Liver (tissue), 8 donors: ENCODE measurements at regions not wholly inside any gene's neighbourhood (a gene's known extent, or its start where the extent isn't known, plus 50 kb on each side); places are given as distances from the start of the nearest gene placed in this dataset.

Experiments used
- DNase-seq: peaks from one replicate; pipeline ENCODE4 v3.0.0-alpha.2; 2017; ENCODE audit warnings: low spot score
- H3K27ac ChIP-seq, 2 donors: one replicate each; pipeline ENCODE4 v1.7.0; 2013; ENCODE audit warnings: inconsistent platforms in 2 of 2, low read length in 2 of 2, control low read depth in 1 of 2, low read depth in 1 of 2, mild to moderate bottlenecking in 1 of 2
- H3K27me3 ChIP-seq, 4 donors: one replicate each; pipeline versions ENCODE4 v1.6.1 to v1.7.0; 2013; ENCODE audit warnings: low read length in 3 of 4, inconsistent platforms in 1 of 4, mild to moderate bottlenecking in 1 of 4, moderate library complexity in 1 of 4; ENCODE audit not compliant: control insufficient read depth in 4 of 4, insufficient read depth in 4 of 4
- H3K36me3 ChIP-seq, 4 donors: one replicate each; pipeline versions ENCODE4 v1.6.1 to v1.7.0; 2013; ENCODE audit warnings: low read length in 3 of 4, mild to moderate bottlenecking in 3 of 4, low read depth in 1 of 4, moderate library complexity in 1 of 4; ENCODE audit not compliant: control insufficient read depth in 4 of 4, insufficient read depth in 3 of 4
- H3K4me1 ChIP-seq, 4 donors: one replicate each; pipeline versions ENCODE4 v1.6.1 to v1.7.0; 2013; ENCODE audit warnings: low read length in 3 of 4, mild to moderate bottlenecking in 3 of 4, moderate library complexity in 1 of 4; ENCODE audit not compliant: control insufficient read depth in 4 of 4, insufficient read depth in 4 of 4
- H3K4me3 ChIP-seq, 3 donors: one replicate each; pipeline versions ENCODE4 v1.6.1 to v1.7.0; 2013; ENCODE audit warnings: low read length in 3 of 3, control low read depth in 1 of 3, low read depth in 1 of 3, mild to moderate bottlenecking in 1 of 3
- H3K9ac ChIP-seq, 2 donors: one replicate each; pipeline ENCODE4 v1.7.0; 2013; ENCODE audit warnings: low read length in 2 of 2, mild to moderate bottlenecking in 2 of 2, moderate library complexity in 2 of 2, control low read depth in 1 of 2, low read depth in 1 of 2
- H3K9me3 ChIP-seq, 4 donors: one replicate each; pipeline versions ENCODE4 v1.6.1 to v1.7.0; 2013; ENCODE audit warnings: low read length in 3 of 4; ENCODE audit not compliant: control insufficient read depth in 4 of 4
- ATF3 ChIP-seq: IDR thresholded peaks from 2 replicates; pipeline ENCODE4 v1.6.1; 2016; ENCODE audit warnings: antibody characterized with exemption
- CTCF ChIP-seq: fragments of 150-350 bp; IDR thresholded peaks from 2 replicates; pipeline ENCODE4 v1.5.1; 2017; ENCODE audit warnings: improper control_type of control experiment, low read depth, low read length; ENCODE audit not compliant: missing input control
- EGR1 ChIP-seq, 2 donors: IDR thresholded peaks; 2 replicates each; pipeline ENCODE4 v1.6.1; 2016 to 2018; ENCODE audit warnings: antibody characterized with exemption in 2 of 2, low read depth in 2 of 2
- FOXA1 ChIP-seq: IDR thresholded peaks from 2 replicates; pipeline ENCODE4 v1.6.1; 2016; ENCODE audit warnings: antibody characterized with exemption
- FOXA2 ChIP-seq: IDR thresholded peaks from 2 replicates; pipeline ENCODE4 v1.6.1; 2016; ENCODE audit warnings: antibody characterized with exemption
- GABPA ChIP-seq, 2 donors: IDR thresholded peaks in 1 of 2; conservative IDR thresholded peaks in 1 of 2; 2 replicates each; pipeline ENCODE4 v1.6.1; 2016; ENCODE audit warnings: antibody characterized with exemption in 2 of 2, mild to moderate bottlenecking in 1 of 2, moderate library complexity in 1 of 2
- HNF4A ChIP-seq, 2 donors: conservative IDR thresholded peaks; 2 replicates each; pipeline ENCODE4 v1.6.1; 2016; ENCODE audit warnings: antibody characterized with exemption in 2 of 2, mild to moderate bottlenecking in 2 of 2
- HNF4G ChIP-seq: IDR thresholded peaks from 2 replicates; pipeline ENCODE4 v1.6.1; 2016; ENCODE audit warnings: antibody characterized with exemption
- JUND ChIP-seq, 2 donors: IDR thresholded peaks; 2 replicates each; pipeline ENCODE4 v1.6.1; 2016; ENCODE audit warnings: antibody characterized with exemption in 2 of 2
- MAX ChIP-seq: IDR thresholded peaks from 2 replicates; pipeline ENCODE4 v1.6.1; 2016; ENCODE audit warnings: antibody characterized with exemption
- NR2F2 ChIP-seq: IDR thresholded peaks from 2 replicates; pipeline ENCODE4 v1.6.1; 2016; ENCODE audit warnings: antibody characterized with exemption
- RAD21 ChIP-seq, 2 donors: IDR thresholded peaks; 2 replicates each; pipeline ENCODE4 v1.6.1; 2016; ENCODE audit warnings: antibody characterized with exemption in 2 of 2, mild to moderate bottlenecking in 2 of 2
- REST ChIP-seq: IDR thresholded peaks from 2 replicates; pipeline ENCODE4 v1.6.1; 2016; ENCODE audit warnings: antibody characterized with exemption, mild to moderate bottlenecking
- RXRA ChIP-seq, 2 donors: IDR thresholded peaks; 2 replicates each; pipeline ENCODE4 v1.6.1; 2017 to 2018; ENCODE audit warnings: antibody characterized with exemption in 2 of 2, mild to moderate bottlenecking in 1 of 2
- SP1 ChIP-seq: IDR thresholded peaks from 2 replicates; pipeline ENCODE4 v1.6.1; 2018; ENCODE audit warnings: antibody characterized with exemption, mild to moderate bottlenecking
- TAF1 ChIP-seq: conservative IDR thresholded peaks from 2 replicates; pipeline ENCODE4 v1.6.1; 2016; ENCODE audit warnings: antibody characterized with exemption, mild to moderate bottlenecking
- YY1 ChIP-seq: IDR thresholded peaks from 2 replicates; pipeline ENCODE4 v1.6.1; 2016; ENCODE audit warnings: antibody characterized with exemption, mild to moderate bottlenecking
- ZBTB33 ChIP-seq: IDR thresholded peaks from 2 replicates; pipeline ENCODE4 v1.6.1; 2016; ENCODE audit warnings: antibody characterized with exemption
- WGBS: extraction: QIAGEN DNeasy Blood & Tissue Kit; methylation state at CpG from one replicate; pipeline ENCODE4 v1.1.7; 2013; 5-methylcytosine and 5-hydroxymethylcytosine counted together
- donor health status: healthy.
- donor health status: healthy.
- donor health status: healthy.
- donor health status: healthy.
- donor health status: healthy.

- no peak overlapping the region for H3K4me3 ChIP-seq
- DNase-seq: no peak
- TF ChIP-seq MAX: no peak
- TF ChIP-seq FOXA1: no peak
- no peak for TF ChIP-seq HNF4G
- TF ChIP-seq YY1: no peak
- no peak for TF ChIP-seq ATF3
- no peak for TF ChIP-seq FOXA2
- no peak for TF ChIP-seq ZBTB33
- no peak for TF ChIP-seq RXRA (IDR thresholded peaks at IDR 0.05)
- TF ChIP-seq JUND (IDR thresholded peaks at IDR 0.05): no peak
- TF ChIP-seq REST: no peak
- no peak for TF ChIP-seq SP1
- TF ChIP-seq RAD21 (IDR thresholded peaks at IDR 0.05): no peak
- TF ChIP-seq HNF4A (conservative IDR thresholded peaks at IDR 0.05): no peak
- no peak for TF ChIP-seq GABPA (IDR thresholded peaks at IDR 0.05 in 1 of 2, conservative IDR thresholded peaks at IDR 0.05 in 1 of 2)
- TF ChIP-seq CTCF: no peak
- no peak for TF ChIP-seq TAF1
- TF ChIP-seq NR2F2: no peak
- TF ChIP-seq EGR1 (IDR thresholded peaks at IDR 0.05; ENCODE audit: low read depth in 2 of 2): no peak
- no peaks in the 10 kb centered on the region for H3K36me3 ChIP-seq
- peaks cover 7 to 32% (median 22%) of the 10 kb centered on the region in 4 donors for H3K4me1 ChIP-seq
- 91% methylated on average over 3 of the region's 3 CpGs for WGBS
- H3K9ac ChIP-seq: no peak overlapping the region
- H3K9me3 ChIP-seq: no peaks in the 10 kb centered on the region
- H3K27me3 ChIP-seq: no peaks in the 10 kb centered on the region
- no peak overlapping the region for H3K27ac ChIP-seq
These were observed 69.0 kb upstream of the MYCN start for GRCh38 chr2:15871239-15871783.
